ENCODE measurements at regions not wholly inside any gene's neighbourhood (a gene's known extent, or its start where the extent isn't known, plus 50 kb on each side); places are given as distances from the start of the nearest gene placed in this dataset.
"Not testable (repeated sequence)": the region's sequence is repeated elsewhere in the genome, so short reads cannot be mapped to it uniquely, and the experiment has no call there.

DNA sequence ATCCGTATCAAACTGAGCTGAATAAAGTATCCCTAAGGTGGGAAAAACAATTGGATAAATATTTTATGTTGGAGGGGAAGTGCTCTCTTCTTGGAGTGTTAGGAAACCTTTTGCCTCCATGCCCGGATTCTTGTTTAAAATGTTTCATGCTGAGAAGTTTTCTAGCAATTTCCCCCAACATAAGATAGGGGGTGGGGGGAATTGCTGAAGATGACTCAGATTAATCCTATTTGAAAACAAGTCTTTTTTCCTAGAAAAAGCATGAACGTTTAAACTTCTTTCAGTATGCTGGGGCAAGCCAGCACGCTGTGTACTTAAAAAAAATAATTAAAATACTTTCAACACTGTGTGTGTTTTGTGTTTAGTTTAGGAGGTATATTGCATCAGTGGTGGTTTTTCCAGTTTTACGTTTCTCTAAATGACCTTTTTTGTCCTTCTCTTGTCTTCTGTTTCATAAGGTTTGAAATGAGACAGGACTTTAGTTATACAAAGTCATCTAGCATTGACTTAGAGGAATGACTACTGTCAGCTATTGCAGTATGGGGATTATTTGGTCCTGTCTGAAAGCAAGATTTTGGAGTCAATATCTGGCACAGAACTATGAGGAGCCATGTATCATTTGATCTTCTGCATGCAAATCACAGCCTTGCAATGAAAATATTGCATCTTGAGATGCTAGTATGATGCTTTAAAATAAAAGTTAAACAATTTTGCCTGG, 295.9 kb downstream of the GATA3 start:
- DNase-seq, result no peak

DNA sequence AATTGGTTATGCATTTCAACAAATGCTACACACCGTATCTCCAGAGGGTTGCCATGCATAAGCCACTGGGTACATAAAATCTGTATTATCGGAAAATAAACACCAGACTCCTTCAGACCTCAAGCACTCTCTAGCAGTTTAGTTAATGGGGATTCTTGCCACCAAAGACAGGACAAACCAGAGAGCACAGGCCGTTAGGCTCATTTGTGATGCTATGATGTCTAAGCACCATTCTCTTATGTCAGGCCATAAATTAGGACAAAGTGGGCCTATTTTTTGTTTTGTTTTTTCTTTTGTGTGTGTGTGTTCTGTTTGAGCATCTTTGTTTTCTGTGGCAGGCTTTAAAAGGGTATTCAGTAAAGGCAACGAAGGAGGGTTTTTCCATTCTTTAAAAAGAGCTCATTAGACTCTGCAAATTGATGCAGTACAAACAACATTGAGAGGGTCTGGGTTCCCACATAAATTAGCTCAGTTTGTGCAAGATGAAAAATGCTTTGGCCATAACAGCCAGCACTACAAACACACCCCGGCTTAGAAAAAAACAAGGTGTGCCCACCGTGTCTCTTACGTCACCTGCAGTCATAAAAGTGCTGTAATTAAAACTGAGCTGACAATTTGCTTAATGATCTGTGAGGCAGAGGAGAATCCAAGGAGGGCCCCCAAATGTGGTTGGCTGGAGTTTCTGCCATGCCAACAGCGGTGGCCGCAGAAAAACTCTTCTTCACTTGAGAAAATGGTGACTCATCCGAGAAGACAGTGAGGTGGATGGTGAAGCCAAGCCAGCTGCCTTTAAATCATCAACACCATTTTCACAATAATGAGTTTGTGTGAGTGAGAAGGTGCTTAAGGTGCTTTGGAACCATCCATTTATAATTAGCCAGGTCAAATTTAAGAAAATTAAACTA, 297.9 kb downstream of the GATA3 start:
- no peak for DNase-seq

DNA sequence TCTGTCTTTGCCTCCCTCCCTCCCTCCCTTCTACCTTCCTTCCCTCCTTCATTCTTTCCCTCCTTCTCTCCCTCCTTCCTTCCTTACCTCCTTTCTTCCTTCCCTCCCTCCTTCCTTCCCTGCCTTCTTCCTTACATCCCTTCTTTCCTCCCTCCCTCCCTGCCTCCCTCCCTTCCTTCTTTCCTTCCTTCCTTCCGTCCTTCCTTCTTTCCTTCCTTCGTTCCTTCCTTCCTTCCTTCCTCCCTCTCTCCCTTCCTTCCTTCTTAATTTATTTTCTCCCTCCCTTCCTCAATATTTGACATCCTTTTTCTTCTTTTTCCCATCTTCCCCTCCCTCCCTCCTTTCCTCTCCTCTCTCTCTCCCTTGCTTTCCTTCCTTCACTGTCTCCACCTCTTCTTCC, 301.8 kb downstream of the GATA3 start:
- DNase-seq, result no peak

DNA sequence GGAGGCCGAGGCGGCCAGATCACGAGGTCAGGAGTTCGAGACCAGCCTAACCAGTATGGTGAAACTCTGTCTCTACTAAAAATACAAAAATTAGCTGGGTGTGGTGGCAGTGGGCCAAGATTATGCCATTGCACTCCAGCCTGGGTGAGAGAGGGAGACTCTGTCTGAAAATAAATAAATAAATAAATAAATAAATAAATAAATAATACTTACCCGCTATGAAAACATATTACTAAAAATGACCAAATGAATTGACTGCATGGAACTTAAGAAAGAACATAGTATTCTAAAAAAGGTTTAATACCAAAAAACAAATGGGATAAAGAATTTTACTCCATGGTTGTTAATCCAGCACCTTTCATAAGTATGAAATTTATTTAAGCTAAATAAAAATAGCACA, 305.0 kb downstream of the GATA3 start:
- no peak for DNase-seq

DNA sequence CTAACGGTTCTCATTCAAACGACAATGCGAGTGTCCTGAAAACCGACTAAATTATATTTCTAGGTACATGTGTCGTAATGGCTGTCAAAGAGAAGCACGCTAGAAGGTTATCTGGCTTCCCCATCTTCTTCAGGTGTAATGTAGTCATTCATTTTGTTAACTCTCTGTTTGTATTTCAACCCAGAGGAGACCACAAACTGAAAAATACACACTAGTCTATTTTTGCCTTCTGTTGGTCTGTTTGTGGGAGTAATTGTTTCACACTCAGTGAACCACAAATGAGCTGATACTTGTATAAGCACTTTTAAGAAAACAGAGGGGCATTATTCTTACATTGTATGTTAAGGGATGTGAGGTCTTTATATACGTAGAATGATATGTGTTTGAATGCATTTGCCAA, 305.9 kb downstream of the GATA3 start:
- DNase-seq, result no peak

DNA sequence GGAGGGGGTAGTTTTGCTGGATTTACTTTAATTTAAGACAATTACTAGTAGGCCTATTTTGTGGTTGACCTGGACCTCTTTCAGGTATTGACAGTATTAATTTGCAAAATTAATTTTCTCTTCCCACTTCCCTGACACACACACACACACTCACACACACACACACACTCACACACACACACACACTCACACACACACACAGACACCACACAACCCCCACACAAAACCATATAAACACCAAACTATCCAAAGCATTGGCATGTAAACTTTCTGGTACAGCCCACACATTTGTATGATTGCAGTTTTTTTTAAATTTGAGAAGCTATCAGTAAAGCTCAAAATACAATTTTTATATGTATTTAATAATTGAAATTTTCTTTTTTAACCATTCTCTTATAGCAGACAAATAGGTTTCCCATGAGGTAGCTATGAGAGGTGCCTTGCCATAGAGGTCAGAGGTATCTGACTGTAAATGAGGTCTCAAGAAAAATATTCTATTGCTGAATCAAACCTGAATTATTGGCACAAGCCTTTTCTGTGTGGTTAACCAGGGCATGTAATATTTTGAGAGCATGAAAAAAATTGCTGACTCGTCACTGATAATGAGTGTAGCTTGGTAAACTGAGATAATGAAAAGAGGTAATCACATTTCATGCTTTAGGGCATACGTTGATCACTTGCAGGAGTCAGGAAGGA, 306.5 kb downstream of the GATA3 start:
- DNase-seq, result no peak

DNA sequence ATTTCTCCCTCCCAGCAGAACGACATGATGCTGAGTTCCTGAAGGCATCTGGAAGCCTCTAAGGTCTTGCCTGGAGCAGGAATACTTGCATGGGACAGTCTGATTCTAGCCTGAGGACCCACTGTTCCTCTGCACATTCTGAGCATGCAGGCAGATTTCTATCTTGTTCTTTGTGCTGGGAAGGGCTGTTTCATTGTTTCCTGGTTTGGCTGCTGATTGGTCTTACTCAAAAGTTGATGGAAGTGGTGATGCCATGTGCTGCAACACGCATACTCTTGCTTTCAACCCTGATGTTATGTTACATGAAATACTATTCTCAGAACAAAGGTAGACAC, 307.0 kb downstream of the GATA3 start:
- DNase-seq, result no peak

DNA sequence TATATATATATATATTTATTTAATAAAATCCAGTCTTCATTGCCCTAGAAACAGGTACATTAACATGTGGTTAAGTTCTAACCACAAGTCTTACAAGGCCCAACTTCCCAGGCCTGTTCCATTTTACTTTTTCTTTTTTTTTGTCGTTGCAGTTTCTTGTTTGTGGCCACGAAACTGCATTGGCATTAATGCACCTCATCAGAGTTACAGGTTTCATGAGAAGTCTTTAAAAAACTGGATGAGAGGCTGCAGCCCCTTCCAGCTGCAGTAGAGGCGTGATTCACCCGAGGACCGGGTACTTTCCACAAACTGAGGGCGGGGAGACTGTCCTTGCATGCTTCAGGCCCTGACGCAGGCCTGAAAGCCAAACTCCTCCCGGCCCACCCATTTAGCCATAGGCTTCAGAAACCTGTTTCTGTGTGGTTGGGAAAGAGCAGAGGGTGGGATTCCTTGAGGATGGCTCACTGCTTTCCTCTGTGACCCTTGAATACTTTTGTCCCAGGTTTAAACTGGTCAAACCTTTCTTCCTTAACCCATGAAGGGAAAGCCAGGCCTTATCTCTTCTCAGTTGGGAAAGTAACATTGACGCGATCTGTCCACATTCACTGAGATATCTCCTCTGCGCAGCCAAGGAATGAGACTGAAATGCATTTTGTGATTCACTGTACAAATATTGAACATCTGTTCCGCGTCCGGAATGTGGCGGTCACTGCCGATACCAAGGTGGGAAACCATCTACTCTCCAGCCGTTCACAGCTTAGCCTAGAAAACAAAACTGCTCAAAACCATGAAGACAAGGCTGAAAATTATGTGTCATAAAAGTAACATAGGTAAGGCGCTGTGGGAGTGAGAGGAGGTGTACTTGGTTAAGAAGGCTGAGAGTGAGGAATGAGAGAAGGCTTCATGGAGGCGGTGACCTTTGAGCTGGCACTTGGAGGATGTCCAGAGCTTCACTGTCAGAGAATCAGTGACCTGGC, 311.7 kb downstream of the GATA3 start:
- DNase-seq, result peak; percentile 35

DNA sequence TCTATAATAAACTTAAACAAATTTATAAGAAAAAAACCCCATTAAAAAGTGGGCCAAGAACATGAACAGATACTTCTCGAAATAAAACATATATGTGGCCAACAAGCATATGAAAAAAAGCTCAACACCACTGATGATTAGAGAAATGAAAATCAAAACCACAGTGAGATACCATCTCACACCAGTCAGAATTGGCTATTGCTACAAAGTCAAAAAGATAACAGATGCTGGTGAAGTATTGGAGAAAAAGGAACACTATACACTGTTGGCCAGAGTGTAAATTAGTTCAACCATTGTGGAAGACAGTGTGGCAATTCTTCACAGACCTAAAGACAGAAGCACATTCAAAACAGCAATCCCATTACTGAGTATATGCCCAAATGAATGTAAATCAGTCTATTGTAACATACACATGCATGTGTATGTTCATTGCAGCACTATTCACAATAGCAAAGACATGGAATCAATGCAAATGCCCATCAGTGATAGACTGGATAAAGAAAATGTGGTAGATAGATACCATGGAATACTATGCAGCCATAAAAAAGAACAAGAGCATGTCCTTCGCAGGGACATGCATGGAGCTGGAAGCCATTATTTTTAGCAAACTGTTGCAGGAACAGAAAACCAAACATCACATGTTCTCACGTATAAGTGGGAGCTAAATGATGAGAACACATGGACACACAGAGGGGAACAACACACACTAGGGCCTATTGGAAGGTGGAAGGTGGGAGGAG, 313.4 kb downstream of the GATA3 start:
- DNase-seq, result not testable (repeated sequence)

DNA sequence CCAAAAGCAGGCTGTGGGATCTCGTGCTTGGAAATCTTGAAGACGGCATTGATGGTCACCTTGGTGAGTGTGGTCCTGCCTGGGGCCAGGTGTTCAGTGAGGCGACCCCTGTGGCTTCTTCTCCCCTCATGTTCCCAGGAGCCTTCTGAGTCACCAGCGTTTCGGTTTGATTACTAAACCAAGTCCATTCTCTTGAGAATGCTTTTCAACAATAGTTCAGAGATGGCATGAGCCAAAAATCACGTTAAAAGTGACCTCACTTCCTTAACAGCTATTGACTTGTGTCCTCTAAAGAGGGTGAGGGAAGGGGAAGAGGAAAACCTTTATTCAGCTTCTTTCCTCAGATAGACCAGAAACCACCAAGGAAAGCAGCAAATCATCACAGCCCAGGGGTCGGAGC, 315.2 kb downstream of the GATA3 start:
- DNase-seq, result no peak

DNA sequence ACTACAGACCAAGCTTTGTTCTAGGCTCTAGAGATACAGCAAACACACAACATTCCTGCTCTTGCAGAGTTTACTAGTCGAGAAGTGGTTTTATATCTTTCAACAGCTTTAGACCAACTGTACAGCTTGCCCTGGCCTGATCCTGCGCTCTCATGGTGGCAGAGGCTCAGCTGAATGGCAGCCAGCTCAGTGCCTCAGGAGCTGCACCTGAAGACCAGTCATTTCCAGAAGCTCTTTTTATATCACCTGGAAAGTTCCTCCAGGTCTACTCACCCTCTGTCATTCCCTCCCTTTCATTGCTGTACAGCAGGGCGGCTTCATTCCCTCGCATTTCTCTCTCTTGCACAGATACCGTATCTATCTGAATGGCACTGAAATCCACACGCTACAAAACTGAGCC, 319.8 kb downstream of the GATA3 start:
- DNase-seq, result no peak

DNA sequence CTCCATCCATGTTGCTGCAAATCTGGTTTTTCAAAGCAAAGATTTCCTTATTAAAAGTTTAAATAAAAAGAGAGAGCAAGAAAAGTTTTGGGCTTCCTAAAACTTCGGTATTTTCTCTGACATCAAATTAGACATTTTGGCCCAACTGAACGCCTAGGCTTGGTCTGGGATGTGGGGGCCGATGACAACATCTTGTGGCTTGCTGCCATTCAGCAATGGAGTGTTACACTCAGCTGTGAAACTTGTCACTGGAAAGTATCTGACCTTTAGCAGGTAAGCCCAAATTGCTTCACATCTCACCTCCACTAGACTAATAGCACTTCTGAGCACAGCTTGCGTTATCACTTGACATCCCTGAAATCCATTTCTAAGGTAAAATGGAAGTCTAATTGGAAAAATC, 320.6 kb downstream of the GATA3 start:
- no peak for DNase-seq

DNA sequence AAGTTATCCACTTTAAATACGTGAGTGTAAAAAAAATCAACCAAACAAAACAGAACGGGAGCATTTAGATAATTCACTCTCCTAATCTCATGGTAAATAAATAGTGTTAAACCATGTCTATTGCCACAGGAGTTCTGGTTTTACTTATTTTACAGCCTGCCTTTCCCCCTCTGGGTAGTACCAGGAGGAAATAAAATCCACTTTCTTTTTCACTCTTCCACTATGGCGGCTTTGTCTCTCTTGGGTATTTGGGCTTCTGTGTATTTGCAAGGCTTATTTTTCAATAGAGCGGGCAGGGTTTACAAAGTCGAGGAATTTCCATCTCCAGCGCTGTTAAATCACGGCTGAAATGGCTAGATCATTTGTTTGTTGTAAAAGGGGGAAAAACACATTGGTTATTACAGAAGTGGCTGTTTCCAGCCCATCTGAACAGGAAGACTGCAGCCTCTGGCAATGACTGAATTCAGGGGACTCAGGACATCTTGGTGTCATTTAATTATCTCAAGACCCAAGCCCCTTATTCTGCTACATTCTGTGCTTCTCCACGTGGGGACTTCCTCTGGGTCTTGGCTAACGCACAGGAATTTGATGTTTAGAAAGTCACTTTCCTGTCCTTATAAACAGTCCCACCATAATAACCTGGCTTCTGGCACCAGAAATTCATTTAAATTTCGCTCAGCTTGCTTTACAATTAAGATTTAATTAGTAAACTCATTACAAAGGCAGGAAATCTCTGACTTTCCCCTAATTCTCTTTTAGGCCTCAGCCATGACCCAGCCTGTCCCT, 323.9 kb downstream of the GATA3 start:
- DNase-seq, result no peak

DNA sequence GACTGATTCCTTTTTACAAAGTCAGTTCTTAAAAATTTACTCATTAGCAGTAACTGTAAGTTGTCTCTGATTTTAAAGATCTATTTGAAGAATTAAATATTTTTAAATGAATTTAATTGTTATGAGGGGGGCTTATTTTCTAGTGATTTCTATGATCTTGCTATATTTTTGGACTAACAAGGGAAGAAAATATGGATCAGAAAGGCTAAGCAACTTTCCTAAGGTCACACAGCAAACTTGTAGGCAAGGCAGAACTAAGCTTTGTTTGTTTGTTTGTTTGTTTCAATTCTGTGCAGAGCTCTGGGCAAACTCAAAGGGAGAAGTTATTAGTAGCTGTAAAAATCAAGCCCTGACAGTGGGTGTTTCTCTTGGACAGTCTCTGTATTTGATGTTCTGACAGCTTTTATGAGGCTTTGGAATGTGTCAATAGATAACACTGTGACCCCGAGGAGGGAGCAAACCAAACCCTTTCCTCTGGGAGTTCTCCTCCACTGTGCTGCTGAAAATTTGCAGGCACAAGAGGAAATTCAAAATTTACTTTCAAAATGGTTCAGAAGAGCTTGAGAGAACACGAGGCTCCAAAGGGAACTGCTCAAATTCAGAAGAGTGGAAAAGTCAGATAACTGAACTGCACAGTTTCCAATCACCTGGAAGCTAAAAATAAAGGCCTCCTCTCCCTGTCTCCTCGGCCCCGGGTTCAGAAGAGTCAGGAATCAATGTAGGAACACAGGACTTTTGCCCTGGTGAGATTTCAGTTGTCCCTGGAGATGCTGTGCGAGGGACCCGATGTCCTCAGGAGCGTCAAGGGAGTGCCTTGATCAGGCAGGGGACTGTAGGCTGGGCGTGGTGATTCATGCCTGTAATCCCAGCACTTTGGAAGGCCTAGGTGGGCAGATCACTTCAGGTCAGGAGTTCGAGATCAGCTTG, 325.7 kb downstream of the GATA3 start:
- DNase-seq, result no peak

DNA sequence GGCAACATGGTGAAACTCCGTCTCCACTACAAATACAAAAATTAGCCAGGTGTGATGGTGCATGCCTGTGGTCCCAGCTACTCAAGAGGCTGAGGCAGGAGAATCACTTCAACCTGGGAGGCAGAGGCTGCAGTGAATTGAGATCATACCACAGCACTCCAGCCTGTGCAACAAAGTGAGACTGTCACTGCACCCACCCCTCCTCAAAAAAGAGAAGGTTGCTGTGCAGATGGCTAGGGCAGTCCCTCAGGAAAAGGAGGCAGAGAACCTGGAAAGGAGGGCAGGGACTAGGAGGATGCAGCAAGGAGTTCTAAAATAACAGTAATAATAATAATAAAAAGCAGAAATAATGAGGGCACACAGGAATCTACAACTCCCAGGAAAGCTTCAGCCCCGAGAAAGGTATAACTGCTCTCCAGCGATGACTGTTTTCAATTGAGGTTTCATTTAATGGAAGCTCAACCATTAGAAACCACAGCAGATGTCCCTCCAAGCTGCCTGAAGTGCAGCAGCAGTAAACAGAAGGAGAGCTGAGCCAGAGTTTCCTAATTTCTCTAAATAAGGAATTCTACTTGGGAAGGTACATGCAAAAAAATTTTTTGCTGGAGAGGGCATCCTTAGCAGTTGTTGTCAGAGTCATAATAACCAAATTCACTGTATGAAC, 326.5 kb downstream of the GATA3 start:
- DNase-seq, result no peak

DNA sequence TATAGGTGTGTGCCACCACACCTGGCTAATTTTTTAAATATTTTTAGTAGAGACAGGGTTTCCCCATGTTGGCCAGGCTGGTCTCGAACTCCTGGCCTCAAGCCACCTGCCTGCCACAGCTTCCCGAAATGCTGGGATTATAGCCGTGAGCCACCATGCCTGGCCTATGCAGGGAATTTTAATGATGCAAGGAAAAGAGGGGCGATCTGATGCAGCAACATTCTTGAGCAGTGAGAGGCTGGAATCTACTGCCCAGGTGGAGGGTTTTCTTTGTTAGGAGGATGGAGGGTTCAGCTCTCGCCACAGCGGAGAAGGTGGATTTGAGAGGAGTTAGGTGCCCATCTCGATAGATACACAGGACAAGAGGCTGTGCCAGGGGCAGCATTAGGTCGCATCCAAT, 332.3 kb downstream of the GATA3 start:
- DNase-seq, result no peak

DNA sequence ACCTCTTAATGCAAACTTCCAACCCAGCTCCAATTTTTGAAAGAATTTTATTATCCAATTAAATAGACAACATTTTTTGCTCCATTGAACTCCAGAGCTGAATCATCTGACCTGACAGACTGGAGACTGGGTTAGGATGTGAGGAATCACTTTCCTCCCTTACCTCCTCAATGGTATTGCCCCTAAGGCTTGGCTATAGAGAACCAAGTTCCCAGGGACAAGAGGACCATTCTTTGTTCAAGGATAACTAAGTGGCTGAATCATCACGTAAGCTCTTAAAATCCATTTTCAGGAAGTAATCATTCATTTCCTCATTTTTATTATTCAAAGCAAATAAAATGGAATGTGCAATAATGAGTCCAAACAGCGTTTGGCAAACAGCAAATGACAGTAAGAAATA, 335.1 kb downstream of the GATA3 start:
- no peak for DNase-seq

DNA sequence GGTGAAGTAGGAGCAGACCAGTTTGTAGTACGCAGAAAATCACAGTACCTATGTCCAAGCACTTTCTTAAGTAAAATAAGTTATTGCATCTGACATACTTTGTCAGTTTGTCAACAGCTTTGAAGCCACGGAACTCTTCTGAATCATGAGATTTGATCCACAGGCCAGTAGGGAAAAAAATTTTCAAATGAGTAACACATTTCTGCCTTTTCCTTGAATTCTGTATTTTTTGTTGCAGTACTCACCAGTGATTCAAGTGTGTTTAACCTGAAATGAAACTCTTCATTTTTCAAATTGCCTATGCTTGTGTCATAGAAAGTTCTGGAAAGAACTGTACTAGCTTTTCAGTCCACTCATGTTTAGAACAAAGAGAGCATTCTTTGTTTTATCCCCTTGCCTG, 337.7 kb downstream of the GATA3 start:
- DNase-seq, result no peak

DNA sequence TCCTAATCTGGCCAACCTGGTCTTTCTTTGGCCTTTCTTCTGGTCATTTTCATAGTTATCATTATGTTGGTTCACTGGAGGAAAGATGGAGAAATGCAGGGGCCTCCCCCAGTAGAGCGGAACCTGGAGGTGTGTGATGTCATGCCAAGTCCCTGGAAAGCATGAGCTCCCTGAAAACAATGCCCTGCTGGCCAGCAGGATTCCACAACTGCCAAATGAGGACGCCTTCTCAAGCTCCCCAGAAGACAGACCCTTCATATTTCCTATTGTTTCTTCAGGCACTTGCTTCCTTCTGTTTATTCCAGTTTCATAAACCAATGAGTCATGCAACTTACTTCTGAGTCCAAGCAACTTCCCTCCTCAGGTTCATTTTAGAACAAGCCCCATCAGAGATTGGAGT, 339.0 kb downstream of the GATA3 start:
- DNase-seq, result no peak

All from T-helper 9 cell (primary cell).